Effector memory CD4-positive, alpha-beta T cell (primary cell): ENCODE measurements at regions not wholly inside any gene's neighbourhood (a gene's known extent, or its start where the extent isn't known, plus 50 kb on each side); places are given as distances from the start of the nearest gene placed in this dataset.

ENCODE experiments used
- DNase-seq, 3 donors: peaks; one replicate each; pipeline ENCODE4 v3.0.0-alpha.2; 2020
- H3K27ac ChIP-seq: 2 replicates; pipeline ENCODE4 v1.7.0; 2013; ENCODE audit warnings: mild to moderate bottlenecking, low read length, moderate library complexity; ENCODE audit not compliant: insufficient read depth, poor library complexity, severe bottlenecking
- H3K27me3 ChIP-seq: replicated peaks from 2 replicates; pipeline ENCODE4 v1.7.0; 2013; ENCODE audit warnings: mild to moderate bottlenecking, low read length; ENCODE audit not compliant: insufficient read depth, control insufficient read depth, poor library complexity, severe bottlenecking
- H3K36me3 ChIP-seq: 2 replicates; pipeline ENCODE4 v1.7.0; 2013; ENCODE audit warnings: mild to moderate bottlenecking, low read length, moderate library complexity; ENCODE audit not compliant: control insufficient read depth, insufficient read depth
- H3K4me1 ChIP-seq: 2 replicates; pipeline ENCODE4 v1.7.0; 2013; ENCODE audit warnings: low read length, mild to moderate bottlenecking; ENCODE audit not compliant: control insufficient read depth, insufficient read depth, poor library complexity, severe bottlenecking
- H3K4me3 ChIP-seq: 2 replicates; pipeline ENCODE4 v1.7.0; 2013; ENCODE audit warnings: low read length, low read depth, mild to moderate bottlenecking; ENCODE audit not compliant: insufficient read depth, poor library complexity, severe bottlenecking
- H3K9me3 ChIP-seq: 2 replicates; pipeline ENCODE4 v1.7.0; 2013; ENCODE audit warnings: mild to moderate bottlenecking, low read length, moderate library complexity; ENCODE audit not compliant: control insufficient read depth

DNA sequence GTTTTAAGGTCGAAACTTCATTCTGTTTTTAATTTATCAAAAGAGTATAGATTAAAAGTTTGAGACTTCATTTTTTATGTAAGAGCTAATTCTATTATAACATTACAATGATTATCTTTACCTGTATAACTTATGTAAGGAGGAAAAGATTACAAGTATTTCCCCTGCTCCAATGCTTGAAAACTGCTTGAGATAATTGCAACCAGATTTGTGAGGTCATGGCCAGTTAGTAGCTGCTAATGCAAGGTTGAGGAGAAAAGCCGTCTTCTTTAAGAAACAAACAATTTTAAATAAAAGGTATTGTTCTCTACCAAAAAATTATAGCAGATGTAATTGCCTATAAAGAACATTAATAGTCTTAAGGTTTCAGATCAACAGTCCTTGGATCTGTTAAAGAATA, 208.3 kb upstream of the UBE2E2 start:
- Histone ChIP-seq H3K9me3 (no peaks in the 10 kb centered on the region), H3K4me3 (no peak overlapping the region), H3K27ac (no peak overlapping the region), H3K27me3 (no peaks in the 10 kb centered on the region), H3K36me3 (no peaks in the 10 kb centered on the region), H3K4me1 (no peaks in the 10 kb centered on the region)
- no peak for DNase-seq

DNA sequence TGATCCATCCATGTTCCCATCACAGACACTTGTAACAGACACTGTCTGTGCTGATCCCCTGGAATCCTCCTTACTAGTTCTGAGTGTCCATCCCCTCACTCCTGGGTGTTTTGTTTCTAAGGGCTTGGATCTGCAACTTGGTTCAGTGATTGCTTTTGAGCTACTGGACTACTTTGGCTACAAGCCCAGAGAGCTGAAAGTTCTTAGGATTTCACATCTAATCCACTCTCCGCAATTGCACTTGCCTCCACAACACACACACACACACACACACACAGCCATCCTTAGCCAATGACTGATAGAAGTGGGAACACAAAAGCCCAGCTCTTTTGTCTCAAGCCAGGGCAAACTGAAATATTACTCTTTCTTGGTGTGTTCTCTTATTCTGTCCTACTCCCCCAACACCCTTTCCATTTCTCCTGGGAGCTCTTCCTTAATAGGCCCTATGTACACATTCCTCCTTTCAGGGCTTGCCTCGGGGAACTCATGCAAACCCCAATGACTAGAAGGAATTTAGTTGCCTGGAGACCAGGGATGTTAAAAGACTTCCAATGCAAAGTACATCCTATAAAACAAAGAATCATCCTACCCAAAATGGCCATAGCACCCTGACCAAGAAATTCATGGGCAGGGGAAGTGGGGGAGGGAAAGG, 206.1 kb upstream of the UBE2E2 start:
- Histone ChIP-seq H3K27me3 (no peaks in the 10 kb centered on the region), H3K27ac (no peak overlapping the region), H3K4me1 (no peaks in the 10 kb centered on the region), H3K9me3 (no peaks in the 10 kb centered on the region), H3K36me3 (no peaks in the 10 kb centered on the region), H3K4me3 (no peak overlapping the region)
- DNase-seq, result no peak

DNA sequence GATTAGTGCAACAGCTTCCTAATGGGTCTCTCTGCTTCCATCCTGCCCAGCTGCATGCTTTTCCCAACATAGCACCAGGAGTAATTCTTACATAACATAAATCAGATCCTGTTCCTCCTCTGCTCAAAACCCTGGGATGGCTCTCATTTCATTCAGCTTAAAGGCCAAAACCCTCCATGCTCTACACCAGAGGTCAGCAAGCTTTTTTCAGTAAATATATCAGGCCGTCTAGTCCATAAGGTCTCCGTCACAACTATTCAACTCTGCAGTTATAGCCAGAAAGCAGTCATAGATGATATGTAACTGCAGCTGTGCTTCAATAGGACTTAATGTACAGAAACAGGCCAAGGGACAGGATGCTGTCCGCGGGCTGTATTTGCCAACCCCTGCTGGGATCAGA, 202.8 kb upstream of the UBE2E2 start:
- no peak for DNase-seq
- Histone ChIP-seq H3K9me3 (no peaks in the 10 kb centered on the region), H3K27me3 (no peaks in the 10 kb centered on the region), H3K4me1 (no peaks in the 10 kb centered on the region), H3K4me3 (no peak overlapping the region), H3K36me3 (no peaks in the 10 kb centered on the region), H3K27ac (no peak overlapping the region)

DNA sequence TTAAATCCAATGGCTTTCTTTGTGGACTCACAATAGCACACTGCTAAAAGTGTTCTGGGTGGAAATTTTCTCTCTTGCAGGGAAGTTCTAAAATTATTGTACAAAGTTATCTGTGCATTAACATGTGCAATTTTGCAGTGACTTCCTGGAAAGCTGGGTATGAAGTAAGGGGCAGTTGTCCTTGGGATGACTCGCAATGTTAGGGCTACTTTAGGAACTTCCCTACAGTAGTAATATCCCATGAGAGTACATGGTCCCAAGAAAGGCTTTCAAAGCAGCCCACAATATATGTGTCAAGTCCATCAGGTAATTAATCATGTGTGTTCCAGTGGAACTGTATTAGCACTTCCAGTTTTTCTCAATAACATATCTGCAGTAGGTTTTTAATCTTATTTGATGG, 201.0 kb upstream of the UBE2E2 start:
- Histone ChIP-seq H3K4me3 (no peak overlapping the region), H3K27me3 (no peaks in the 10 kb centered on the region)
- DNase-seq, result no peak

DNA sequence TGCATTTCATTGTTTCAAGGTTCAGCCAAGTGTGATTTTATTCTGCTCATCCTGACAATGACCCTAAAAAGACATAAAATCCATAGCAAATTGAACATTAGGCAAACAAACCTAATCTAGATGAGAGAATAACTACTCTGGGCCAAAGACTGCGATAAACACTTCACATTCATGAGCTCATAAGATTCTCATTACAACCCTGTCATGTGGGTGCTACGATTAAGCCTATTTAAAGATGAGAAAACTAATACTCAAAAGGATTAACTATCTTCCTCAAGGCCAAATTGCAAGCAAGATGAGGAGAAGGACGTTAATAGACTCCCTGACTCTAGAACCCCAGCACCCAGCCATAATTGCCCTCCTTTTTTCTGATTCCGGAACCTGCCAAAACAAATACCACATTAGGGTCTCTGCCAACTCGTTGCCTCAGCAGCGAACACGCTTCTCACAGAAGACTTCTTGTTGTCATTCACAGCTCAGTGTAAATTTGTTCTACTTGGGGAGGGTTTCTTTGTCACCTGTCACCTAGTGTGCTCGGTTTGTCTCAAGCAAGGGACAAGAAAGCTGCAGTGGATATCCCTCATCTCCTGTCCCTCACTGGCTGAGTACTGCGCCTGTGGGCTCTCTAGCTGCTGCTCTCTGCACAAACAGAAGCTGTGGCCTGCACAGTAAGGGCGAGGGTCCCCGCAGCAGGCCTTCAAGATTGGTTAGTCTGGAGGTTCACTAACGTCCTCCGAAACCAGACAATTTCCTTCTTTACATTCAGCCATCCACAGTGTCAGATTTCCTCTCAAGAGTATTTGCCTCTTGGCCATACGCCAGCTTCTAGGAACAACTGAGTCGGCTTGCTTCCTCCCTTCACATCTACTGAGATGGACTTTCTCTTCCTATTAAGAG, 200.0 kb upstream of the UBE2E2 start:
- Histone ChIP-seq H3K27ac (no peak overlapping the region), H3K4me1 (no peaks in the 10 kb centered on the region), H3K36me3 (no peaks in the 10 kb centered on the region), H3K9me3 (no peaks in the 10 kb centered on the region), H3K27me3 (no peaks in the 10 kb centered on the region), H3K4me3 (no peak overlapping the region)
- DNase-seq, result no peak

More for the DNA sequence above, 201.0 kb upstream of the UBE2E2 start:
- Histone ChIP-seq H3K9me3 (no peaks in the 10 kb centered on the region), H3K4me1 (no peaks in the 10 kb centered on the region), H3K36me3 (no peaks in the 10 kb centered on the region), H3K27ac (no peak overlapping the region)

DNA sequence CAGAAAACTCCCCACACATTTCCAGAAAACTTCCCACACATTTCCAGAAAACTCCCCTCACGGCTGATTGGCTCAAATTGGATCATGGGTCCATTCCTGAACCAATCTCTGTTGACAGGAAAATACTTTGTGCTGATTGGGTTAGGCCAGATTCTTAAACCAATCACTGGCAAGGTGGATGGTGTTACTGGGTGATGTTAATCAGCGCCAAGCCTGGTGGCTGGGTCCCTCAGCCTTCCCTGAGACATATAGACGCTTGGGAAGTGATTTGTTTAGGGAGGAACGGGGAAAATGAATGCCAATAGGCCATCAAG, 199.4 kb upstream of the UBE2E2 start:
- no peak for DNase-seq
- Histone ChIP-seq H3K36me3 (no peaks in the 10 kb centered on the region), H3K27me3 (no peaks in the 10 kb centered on the region), H3K9me3 (no peaks in the 10 kb centered on the region), H3K4me1 (no peaks in the 10 kb centered on the region), H3K4me3 (no peak overlapping the region), H3K27ac (no peak overlapping the region)

DNA sequence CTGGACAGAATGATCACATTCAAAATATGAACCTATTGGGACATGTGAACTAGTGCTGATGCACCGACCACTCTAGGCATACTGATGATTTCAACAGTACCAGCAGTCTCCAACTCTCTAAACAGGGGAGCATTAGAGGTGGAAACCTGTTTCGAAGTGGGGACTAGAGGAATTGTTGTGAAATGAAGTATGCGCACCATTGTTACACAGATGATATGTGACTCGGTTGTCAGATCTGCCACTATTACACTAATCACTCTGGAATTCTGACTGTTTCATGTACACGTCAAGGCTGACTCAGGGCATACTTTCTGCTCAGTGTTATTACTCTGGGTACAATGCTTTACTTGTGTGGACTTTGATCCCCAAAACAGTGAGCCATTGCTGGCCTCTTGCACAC, 198.2 kb upstream of the UBE2E2 start:
- H3K4me1 ChIP-seq, result no peaks in the 10 kb centered on the region
- DNase-seq, result no peak
- no peaks in the 10 kb centered on the region for H3K36me3 ChIP-seq
- no peak overlapping the region for H3K4me3 ChIP-seq
- H3K27me3 ChIP-seq, result no peaks in the 10 kb centered on the region
- no peak overlapping the region for H3K27ac ChIP-seq
- no peaks in the 10 kb centered on the region for H3K9me3 ChIP-seq

DNA sequence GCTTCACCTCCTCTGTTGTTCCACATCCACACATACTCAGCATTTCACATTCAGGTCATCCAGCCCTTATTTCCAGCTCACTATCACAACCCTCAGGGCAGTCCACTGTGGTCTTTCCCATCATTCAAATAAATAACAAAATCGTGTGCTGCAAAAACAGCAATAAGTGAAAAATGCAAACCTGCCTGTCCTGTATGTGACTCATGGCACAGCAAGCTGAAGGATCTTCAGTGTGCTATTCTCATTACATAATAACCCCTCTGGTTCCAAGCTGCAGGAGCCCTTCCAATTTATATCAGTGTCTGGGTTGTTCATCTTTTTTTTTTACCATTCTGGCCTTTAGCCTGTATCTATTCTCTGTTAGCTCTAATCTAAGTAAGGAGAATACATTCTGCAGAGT, 185.3 kb upstream of the UBE2E2 start:
- H3K36me3 ChIP-seq, result no peaks in the 10 kb centered on the region
- H3K27me3 ChIP-seq, result no peaks in the 10 kb centered on the region
- H3K4me1 ChIP-seq, result no peaks in the 10 kb centered on the region
- no peak for DNase-seq
- no peak overlapping the region for H3K4me3 ChIP-seq
- H3K9me3 ChIP-seq, result no peaks in the 10 kb centered on the region
- no peak overlapping the region for H3K27ac ChIP-seq

DNA sequence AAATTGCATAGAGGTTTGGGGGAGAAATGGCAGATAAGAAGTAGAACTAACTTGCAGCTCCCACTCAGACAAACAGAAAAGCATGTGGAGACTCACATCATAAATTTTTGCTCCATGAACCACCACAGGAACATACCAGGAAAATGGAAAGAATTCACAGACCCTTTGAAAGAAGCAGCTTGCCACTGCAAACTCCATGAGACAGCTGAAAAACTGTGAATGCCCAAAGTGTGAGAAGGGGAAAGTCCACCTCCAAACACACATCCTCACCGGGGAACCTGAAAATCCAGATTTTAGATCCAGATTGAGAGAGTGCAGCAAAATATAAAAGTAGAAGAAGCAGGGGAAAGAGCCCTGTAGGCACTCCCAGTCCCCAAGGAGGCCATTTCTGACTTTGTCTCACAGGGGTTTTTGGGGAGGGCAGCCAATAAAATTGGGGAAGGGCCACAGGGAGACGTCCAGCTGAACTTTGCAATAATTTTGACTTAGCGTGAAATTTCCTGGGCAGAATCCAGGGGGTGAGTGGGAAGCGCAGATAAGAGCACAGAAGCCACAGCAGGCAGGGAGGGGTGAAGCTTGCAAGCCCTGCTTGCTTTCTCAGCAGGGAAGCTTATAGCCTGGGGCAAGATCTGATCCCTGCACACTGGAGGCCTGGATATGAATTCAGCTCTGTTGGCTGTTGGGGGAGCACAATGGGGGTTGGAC, 183.4 kb upstream of the UBE2E2 start:
- no peaks in the 10 kb centered on the region for H3K4me1 ChIP-seq
- H3K27me3 ChIP-seq, result no peaks in the 10 kb centered on the region
- no peak for DNase-seq
- H3K9me3 ChIP-seq, result no peaks in the 10 kb centered on the region
- H3K36me3 ChIP-seq, result no peaks in the 10 kb centered on the region
- H3K4me3 ChIP-seq, result no peak overlapping the region
- no peak overlapping the region for H3K27ac ChIP-seq

DNA sequence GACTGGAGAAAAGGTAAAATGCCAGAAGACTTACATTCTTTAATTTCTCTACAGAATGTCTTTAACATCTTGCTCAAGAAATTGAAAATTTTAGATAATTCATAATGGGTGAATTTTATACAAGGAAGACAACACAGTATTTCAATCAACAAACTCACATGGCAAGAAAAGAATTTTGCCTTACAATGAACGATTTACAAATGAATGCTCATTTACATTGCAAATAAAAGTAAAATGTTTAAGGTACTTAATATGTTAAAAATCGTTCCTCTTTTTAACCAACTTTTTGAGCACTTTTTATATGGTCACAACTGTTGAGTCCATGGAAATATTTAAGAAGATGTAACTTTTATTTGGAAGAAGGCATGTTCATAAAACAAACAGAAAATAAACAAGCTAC, 174.8 kb upstream of the UBE2E2 start:
- H3K27me3 ChIP-seq, result no peaks in the 10 kb centered on the region
- H3K9me3 ChIP-seq, result no peaks in the 10 kb centered on the region
- H3K4me1 ChIP-seq, result no peaks in the 10 kb centered on the region
- no peak overlapping the region for H3K4me3 ChIP-seq
- H3K27ac ChIP-seq, result no peak overlapping the region
- no peak for DNase-seq
- H3K36me3 ChIP-seq, result no peaks in the 10 kb centered on the region
